ENCODE measurements at regions not wholly inside any gene's neighbourhood (a gene's known extent, or its start where the extent isn't known, plus 50 kb on each side); places are given as distances from the start of the nearest gene placed in this dataset.

DNA sequence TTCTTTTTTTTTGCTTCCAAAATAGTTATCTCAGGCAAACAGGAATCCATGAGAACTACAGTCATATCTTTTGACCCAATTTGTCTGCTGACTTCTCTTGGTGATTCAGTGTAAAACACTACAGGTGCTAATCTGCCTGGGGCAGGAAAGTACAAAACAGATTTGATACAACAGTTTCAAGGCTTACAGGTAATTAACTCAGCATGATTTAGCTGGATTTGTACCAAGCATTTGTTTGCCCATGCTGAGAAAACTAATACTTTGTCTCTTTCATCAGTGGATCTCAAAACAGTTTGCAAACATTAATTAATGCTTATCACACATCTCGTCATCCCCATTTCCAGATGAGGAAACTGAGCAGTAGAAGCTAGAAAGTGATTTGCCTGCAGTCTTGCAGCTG is 312.5 kb upstream of the SEMA6A start:
- H3K4me3 ChIP-seq (ENCODE audit: low read depth, low read length) = no peak overlapping the region
- DNase-seq (ENCODE audit: low read depth) = no peak
- no peak for TF ChIP-seq CTCF (IDR thresholded peaks at IDR 0.05; ENCODE audit: insufficient read depth, low read depth, low read length)

GRCh38 chr5:116885825-116886224 is 311.2 kb upstream of the SEMA6A start:
- TF ChIP-seq CTCF (IDR thresholded peaks at IDR 0.05; ENCODE audit: insufficient read depth, low read depth, low read length) = no peak
- H3K4me3 ChIP-seq (ENCODE audit: low read depth, low read length) = no peak overlapping the region
- DNase-seq (ENCODE audit: low read depth) = no peak

GRCh38 chr5:116883875-116884274 is 309.3 kb upstream of the SEMA6A start:
- no peak for TF ChIP-seq CTCF (IDR thresholded peaks at IDR 0.05; ENCODE audit: insufficient read depth, low read depth, low read length)
- H3K4me3 ChIP-seq (ENCODE audit: low read depth, low read length) = no peak overlapping the region
- no peak for DNase-seq (ENCODE audit: low read depth)

DNA sequence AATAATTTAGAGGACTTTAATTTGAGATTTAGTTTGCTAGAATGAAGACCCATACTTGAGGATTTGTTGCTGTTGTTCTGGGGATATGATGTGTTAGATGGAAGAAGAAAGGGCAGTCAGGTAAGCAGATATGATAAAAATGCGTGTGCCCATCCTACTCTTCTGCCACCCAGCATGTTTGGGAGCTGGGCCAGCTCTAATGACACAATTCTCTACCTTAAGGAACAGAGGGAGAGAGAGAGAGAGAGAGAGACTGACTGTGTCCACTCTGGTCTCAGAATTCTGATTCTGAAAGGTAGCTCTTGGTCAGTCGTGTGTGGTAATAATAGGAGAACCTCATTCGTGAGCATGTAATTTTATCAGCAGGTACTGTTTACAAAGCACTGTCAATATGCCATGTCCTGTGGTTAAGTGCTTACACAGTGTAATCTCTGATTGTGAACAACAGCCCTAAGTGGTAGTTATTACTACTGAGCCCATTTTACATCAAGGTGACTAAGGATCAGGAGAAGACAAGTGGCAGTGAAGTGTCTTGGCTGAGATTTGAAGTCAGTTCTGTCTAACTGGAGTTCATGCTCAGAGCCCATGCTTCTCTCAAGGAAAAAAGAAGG is 307.4 kb upstream of the SEMA6A start:
- no peak overlapping the region for H3K4me3 ChIP-seq (ENCODE audit: low read depth, low read length)
- no peak for DNase-seq (ENCODE audit: low read depth)
- no peak for TF ChIP-seq CTCF (IDR thresholded peaks at IDR 0.05; ENCODE audit: insufficient read depth, low read depth, low read length)

DNA sequence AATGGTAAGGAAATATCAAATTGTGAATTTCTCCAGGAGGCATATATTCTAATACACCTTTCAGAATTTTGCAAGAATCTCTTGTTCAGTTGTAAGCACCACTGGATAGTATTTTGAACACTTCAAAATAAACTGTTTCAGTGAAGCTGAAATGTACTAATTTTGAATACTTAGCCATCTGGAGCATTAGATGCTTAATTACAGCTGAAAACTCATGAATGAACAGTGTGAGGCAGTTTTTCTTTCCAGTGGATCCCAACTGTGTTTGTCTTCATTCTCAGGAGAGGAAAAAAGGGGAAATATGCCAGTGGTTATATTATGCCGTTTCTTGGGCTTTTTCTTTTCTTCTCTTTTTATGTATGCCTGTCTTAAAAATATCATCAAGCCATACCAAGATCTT is 306.0 kb upstream of the SEMA6A start:
- H3K4me3 ChIP-seq (ENCODE audit: low read depth, low read length) = no peak overlapping the region
- no peak for DNase-seq (ENCODE audit: low read depth)
- TF ChIP-seq CTCF (IDR thresholded peaks at IDR 0.05; ENCODE audit: insufficient read depth, low read depth, low read length) = no peak

DNA sequence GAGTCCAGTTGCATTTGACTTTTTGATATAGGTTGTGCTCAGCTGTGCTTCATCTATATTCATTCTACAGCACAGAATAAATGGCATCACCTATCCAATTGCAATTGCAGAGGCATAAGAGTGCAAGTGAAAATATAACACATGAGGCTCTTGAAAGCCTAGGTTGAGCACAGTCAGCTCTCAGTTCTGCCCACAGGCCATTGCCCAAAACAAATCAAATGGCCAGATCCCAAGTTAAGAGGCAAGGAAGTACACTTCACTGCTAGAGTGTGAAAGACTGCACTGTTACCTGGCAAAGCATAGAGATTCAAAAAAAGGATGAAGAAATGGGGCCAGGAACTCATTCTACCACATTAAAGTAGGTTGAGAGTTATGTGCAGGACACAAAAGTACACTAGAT is 305.5 kb upstream of the SEMA6A start:
- no peak for DNase-seq (ENCODE audit: low read depth)
- no peak overlapping the region for H3K4me3 ChIP-seq (ENCODE audit: low read depth, low read length)
- no peak for TF ChIP-seq CTCF (IDR thresholded peaks at IDR 0.05; ENCODE audit: insufficient read depth, low read depth, low read length)

DNA sequence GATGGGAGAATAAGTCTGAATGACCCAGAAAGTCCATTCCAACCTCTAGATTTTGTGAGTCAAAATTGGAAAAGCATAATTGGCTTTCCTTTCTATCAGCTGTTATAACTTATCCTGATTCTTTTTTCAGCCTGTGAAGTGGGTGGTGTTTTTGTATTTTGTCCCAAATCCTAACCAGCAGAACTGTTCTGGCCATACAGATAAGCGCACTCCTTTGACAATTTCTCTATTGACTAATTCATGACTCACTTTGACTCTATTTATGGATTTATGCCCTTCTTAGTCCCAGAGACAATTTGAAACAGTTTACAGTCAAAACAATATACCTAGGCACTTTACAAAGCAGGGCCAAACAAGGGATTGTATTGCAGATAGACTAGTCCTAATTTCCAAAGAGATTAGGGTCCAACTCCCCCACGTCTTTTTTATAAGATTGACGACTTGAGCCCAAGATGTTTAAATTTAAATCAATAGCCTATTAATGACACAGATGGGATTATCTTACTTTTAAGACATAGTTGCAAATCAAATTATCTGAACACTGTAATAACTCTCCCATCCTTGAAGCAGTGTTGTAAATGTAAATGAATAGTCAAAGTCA is 301.7 kb upstream of the SEMA6A start:
- H3K4me3 ChIP-seq (ENCODE audit: low read depth, low read length) = no peak overlapping the region
- TF ChIP-seq CTCF (IDR thresholded peaks at IDR 0.05; ENCODE audit: insufficient read depth, low read depth, low read length) = no peak
- DNase-seq (ENCODE audit: low read depth) = no peak
